HK-2 (cell line): ENCODE measurements at regions not wholly inside any gene's neighbourhood (a gene's known extent, or its start where the extent isn't known, plus 50 kb on each side); places are given as distances from the start of the nearest gene placed in this dataset.
"Not testable (repeated sequence)": the region's sequence is repeated elsewhere in the genome, so short reads cannot be mapped to it uniquely, and the experiment has no call there.

Experiments
- DNase-seq: peaks from one replicate; pipeline ENCODE4 v3.0.0-alpha.2; 2018; ENCODE audit not compliant: unreplicated experiment

DNA sequence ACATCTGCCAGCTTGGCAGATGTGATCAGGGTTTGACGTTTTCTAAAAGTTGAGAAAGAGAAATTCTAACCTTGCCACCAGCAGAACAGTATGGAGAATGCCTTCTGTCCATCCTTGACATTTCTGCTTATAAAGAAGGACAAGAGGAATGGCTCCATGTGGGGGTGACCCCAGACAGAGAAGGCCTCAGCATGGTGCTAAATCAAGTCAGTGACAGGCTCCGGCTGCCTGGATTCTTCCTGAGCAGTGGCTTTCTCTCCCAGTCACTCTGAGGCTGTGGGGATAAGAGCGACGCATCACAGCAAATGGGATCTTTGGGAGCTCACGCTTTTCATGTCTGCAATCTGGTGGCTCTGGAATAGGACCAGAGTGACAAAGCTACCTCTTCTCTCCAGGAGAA, 640.2 kb upstream of the CAMK1G start:
- no peak for DNase-seq

GRCh38 chr1:208944981-208945451, 638.5 kb upstream of the CAMK1G start:
- DNase-seq = no peak

- DNase-seq = no peak
Observed at GRCh38 chr1:208950206-208950605, 633.3 kb upstream of the CAMK1G start.

DNA sequence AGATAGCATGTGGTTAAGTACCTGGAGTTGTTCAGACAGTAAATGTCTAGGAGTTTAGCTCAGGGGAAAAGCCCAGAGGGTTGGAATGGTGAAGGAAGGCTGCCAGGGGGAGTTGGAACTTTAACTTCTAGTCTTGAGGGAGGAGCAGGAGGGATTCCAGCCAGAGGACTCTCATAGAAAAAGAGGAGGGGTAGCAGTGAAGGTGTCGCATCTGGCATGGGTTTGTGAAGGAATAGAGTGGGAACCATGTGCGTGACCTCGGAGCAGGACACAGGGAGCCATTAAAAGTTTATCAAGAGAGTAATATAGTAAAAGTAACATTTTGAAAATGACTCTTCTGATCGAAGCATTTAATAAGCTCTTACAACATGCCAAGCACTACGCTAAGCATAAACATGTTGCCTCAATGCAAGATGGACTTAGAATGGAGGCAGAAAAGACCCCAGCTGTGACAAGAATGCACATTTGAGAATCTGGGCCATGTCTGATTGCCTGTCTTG, 632.4 kb upstream of the CAMK1G start:
- no peak for DNase-seq

DNA sequence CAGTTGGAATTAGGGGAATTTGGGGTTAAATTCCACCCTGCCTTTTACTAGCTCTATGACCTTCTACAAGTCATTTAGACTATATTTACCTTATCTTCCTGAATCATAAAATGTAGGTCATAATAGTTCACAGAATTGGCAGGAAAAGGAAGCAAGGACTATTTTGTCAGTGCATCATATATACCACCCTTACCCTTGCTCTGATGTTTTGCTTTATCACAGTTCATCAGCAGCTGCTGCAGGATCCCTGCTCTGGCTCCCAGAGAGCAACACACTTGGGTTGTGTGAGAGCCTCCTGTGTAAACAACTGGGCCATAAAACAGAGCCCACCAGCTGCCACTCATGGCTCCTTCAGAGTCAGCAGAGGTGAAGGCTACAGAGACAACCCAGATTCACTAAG, 631.6 kb upstream of the CAMK1G start:
- no peak for DNase-seq

DNA sequence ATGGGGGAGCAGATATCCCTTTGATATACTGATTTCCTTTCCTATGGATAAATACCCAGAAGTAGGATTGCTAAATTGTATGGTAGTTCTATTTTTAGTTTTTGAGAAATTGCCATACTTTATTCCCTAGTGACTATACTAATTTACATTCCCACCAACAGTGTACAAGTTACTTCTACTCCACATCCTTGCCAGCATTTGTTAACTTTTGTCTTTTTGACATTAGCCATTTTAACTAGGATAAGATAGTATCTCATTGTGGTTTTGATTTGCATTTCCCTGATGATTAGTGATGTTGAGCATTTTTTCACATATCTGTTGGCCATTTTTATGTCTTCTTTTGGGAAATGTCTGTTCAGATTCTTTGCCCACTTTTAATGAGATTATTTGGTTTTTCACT, 620.6 kb upstream of the CAMK1G start:
- DNase-seq = no peak

GRCh38 chr1:208965351-208965750, 618.2 kb upstream of the CAMK1G start:
- no peak for DNase-seq

DNA sequence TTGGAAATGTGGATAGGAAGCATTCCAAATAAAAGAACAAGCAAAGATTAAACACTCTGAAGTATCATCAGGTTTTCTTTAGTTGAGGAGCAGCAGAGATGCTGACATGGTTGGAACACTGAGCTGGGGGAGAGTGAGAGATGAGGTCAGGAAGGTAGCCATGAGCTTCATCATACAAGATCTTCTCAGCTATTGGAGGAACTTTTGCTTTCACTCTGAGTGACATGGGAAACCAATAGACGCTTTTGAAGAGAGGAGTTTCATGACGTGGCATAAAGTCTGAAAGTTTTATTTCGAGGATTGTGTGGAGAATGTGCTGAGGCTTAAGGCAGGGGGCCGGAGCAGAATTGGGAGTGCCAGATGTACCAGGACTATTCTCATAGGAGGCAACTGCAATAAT, 616.2 kb upstream of the CAMK1G start:
- DNase-seq = no peak

- no peak for DNase-seq
Observed at GRCh38 chr1:208974717-208975116, 608.8 kb upstream of the CAMK1G start.

DNA sequence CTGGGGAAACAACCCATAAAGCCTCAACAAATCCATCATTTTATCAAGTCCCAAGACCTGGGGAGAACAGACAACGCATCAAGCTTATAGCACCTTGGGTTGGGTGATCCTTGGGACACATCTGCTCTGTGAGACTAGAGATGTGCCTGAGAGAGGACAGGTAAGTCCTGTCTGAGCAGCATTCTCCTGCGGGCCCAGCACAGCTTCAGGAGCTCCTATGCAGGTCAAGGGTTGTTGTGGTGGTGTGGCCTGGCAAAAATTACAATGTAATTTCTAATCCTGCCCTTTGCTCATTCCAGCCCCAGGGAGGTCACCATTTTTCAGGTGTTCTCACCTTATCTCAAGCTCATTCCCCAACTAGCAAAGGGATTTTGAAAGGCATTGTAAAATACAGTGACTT, 608.1 kb upstream of the CAMK1G start:
- no peak for DNase-seq

- DNase-seq = no peak
Observed at GRCh38 chr1:208977012-208977411, 606.5 kb upstream of the CAMK1G start.

GRCh38 chr1:208977638-208978256, 605.8 kb upstream of the CAMK1G start:
- no peak for DNase-seq

DNA sequence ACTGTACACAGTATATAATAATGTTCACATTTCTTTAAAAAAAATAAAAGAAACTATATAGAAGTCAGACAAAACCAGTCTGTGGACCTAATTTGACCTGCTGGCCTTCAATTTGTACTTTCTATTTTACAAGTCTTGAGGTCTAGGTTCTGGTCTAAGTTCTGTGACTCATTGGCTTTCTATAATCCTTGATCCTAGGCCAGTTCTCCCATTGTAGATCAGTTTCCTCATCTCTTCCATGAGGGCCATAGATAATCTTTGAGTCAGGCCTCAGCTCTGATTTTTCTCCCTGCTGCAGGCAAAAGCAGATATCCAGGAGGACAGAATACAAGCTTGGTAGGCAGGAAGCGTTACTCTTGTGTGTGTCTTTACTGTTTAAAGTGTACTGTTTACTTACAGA, 603.7 kb upstream of the CAMK1G start:
- no peak for DNase-seq

DNA sequence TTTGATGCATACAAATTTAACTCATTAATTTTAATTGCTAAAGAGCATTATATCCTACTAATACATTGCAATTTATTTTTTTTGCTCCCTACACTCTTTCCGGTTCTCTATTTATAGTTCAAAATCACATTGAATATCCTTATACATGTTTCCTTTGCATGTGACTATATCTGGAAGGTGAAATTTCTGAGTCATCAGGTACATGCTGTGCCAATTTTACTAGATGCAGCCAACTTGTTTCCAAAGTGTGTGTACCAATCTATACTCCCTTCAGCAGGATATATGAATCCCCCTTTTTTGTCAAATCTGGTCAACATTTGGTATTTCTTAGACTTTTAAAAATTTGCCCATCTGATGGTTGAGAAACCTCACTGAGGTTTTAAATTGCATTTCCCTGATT, 602.9 kb upstream of the CAMK1G start:
- DNase-seq = no peak

- no peak for DNase-seq
Observed at GRCh38 chr1:208985231-208985630, 598.3 kb upstream of the CAMK1G start.

DNA sequence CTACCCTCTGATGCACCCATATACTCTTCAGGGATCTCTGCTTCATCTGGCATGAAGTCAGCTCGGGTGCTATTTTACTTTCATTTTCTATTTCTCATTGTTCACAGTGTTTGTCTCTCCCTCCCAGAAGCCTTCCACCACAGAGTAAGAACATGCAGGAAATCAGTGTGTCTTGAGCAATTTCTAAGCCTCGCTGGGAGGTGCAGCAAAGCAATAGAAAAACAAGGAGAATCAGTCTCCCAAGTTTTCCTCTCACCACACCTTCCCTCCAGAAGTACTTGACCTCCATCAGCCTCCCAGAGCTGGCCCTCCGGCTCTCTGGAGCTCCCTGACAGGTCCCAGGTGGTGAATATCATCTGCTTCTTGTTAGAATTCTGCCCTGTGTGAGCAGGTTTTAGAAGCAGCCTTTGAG, 594.7 kb upstream of the CAMK1G start:
- DNase-seq = no peak

- DNase-seq = no peak
Observed at GRCh38 chr1:208990456-208990855, 593.1 kb upstream of the CAMK1G start.

DNA sequence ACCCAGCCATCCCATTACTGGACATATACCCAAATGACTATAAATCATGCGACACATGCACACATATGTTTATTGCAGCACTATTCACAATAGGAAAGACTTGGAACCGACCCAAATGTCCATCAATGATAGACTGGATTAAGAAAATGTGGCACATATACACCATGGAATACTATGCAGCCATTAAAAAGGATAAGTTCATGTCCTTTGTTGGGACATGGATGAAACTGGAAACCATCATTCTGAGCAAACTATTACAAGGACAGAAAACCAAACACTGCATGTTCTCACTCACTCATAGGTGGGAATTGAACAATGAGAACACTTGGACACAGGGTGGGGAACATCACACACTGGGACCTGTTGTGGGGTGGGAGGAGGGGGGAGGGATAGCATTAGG, 586.5 kb upstream of the CAMK1G start:
- not testable (repeated sequence) for DNase-seq

DNA sequence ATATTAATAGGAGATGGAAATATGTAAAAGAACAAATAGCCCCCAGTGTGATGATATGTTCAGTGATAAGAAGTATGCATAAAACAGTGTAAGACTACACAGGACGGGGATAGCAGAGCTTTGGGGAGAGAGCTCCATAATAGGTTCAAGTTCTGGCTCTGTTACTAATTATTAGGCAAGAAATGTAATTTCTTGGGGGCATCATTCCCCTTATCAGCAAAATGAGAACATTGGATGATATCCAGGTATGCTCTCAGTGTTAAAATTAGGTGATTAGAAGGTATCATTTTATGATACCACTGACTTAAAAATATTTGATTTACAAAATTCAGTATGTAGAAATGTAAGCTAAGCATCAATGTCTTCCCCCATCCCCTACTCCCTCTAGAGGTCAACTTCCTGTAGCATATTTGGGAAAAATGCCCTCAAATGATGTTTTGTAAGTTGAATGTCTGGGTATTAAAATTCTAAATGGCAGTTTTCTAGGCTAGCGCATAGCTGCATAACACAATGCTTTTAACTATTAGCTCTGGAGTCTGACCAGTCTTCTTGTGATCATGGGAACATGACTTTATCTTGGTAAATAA, 585.7 kb upstream of the CAMK1G start:
- DNase-seq = no peak

GRCh38 chr1:209008586-209008985, 574.9 kb upstream of the CAMK1G start:
- DNase-seq = no peak

GRCh38 chr1:209010475-209011230, 572.9 kb upstream of the CAMK1G start:
- DNase-seq = no peak

GRCh38 chr1:209012443-209013196, 570.9 kb upstream of the CAMK1G start:
- no peak for DNase-seq
